ENCODE measurements at regions not wholly inside any gene's neighbourhood (a gene's known extent, or its start where the extent isn't known, plus 50 kb on each side); places are given as distances from the start of the nearest gene placed in this dataset.

GRCh38 chrX:13433298-13433605 is 113.4 kb upstream of the ATXN3L start:
- H4K20me1 ChIP-seq (ENCODE audit: insufficient read depth) = no peaks in the 10 kb centered on the region
- no peaks in the 10 kb centered on the region for H3K79me2 ChIP-seq (ENCODE audit: insufficient read depth)
- DNase-seq = no peak
- no peaks in the 10 kb centered on the region for H3K36me3 ChIP-seq (replicated peaks in 1 of 2; ENCODE audit: control insufficient read depth in 1 of 2, insufficient read depth in 2 of 2, low read length in 1 of 2)
- H3K9me2 ChIP-seq = no peaks in the 10 kb centered on the region
- peak overlapping the region; percentile 58; the same call in 1 of the 2 replicates for H3K4me2 ChIP-seq
- peak overlapping the region; percentile 88 to 98; a peak in 3 of 4 replicates for H3K27ac ChIP-seq (ENCODE audit: low read depth in 2 of 2, low read length in 1 of 2)
- H2AFZ ChIP-seq (ENCODE audit: low read depth) = no peak overlapping the region
- H3F3A ChIP-seq (replicated peaks; ENCODE audit: insufficient read depth) = peaks cover 40% of the 10 kb centered on the region
- H3K4me3 ChIP-seq (ENCODE audit: low read depth in 2 of 2, low read length in 1 of 2) = no peak overlapping the region
- H3K4me1 ChIP-seq (ENCODE audit: control insufficient read depth in 1 of 2, insufficient read depth in 2 of 2, low read depth in 1 of 2, low read length in 1 of 2) = peaks cover 0 to 32% of the 10 kb centered on the region in 2 experiments; a peak in 2 of 4 replicates
- TF ChIP-seq PBX3 (IDR thresholded peaks at IDR 0.05) (peak; percentile 71; the same call in 1 of the 2 replicates), TEAD4 (IDR thresholded peaks at IDR 0.05; ENCODE audit: borderline replicate concordance, insufficient read depth) (no peak), RFX5 (IDR thresholded peaks at IDR 0.05; ENCODE audit: low read length) (no peak), SIN3A (IDR thresholded peaks at IDR 0.05; ENCODE audit: borderline replicate concordance, low read depth, low read length) (0 out of 2 replicates have a peak, but pooled peaks have one; percentile 28), NFIC (IDR thresholded peaks at IDR 0.05; ENCODE audit: borderline replicate concordance) (peak; percentile 95), CHD2 (IDR thresholded peaks at IDR 0.05; ENCODE audit: low read length, partially characterized antibody) (no peak), TCF12 (IDR thresholded peaks at IDR 0.05) (peak; percentile 54; the same call in 1 of the 2 replicates), JUND (IDR thresholded peaks at IDR 0.05) (peak; percentile 52), NRF1 (IDR thresholded peaks at IDR 0.05; ENCODE audit: low read depth, low read length) (no peak), EP300 (IDR thresholded peaks at IDR 0.05; ENCODE audit: borderline replicate concordance in 1 of 2, low read depth in 1 of 2, low read length in 1 of 2) (peak in 1 of 2 experiments; percentile 69; a peak in 1 of 4 replicates)
- TF ChIP-seq, protein P1, sequence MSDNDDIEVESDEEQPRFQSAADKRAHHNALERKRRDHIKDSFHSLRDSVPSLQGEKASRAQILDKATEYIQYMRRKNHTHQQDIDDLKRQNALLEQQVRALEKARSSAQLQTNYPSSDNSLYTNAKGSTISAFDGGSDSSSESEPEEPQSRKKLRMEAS (IDR thresholded peaks at IDR 0.05; ENCODE audit: low read depth) = peak; percentile 67
- TF ChIP-seq, protein P2, sequence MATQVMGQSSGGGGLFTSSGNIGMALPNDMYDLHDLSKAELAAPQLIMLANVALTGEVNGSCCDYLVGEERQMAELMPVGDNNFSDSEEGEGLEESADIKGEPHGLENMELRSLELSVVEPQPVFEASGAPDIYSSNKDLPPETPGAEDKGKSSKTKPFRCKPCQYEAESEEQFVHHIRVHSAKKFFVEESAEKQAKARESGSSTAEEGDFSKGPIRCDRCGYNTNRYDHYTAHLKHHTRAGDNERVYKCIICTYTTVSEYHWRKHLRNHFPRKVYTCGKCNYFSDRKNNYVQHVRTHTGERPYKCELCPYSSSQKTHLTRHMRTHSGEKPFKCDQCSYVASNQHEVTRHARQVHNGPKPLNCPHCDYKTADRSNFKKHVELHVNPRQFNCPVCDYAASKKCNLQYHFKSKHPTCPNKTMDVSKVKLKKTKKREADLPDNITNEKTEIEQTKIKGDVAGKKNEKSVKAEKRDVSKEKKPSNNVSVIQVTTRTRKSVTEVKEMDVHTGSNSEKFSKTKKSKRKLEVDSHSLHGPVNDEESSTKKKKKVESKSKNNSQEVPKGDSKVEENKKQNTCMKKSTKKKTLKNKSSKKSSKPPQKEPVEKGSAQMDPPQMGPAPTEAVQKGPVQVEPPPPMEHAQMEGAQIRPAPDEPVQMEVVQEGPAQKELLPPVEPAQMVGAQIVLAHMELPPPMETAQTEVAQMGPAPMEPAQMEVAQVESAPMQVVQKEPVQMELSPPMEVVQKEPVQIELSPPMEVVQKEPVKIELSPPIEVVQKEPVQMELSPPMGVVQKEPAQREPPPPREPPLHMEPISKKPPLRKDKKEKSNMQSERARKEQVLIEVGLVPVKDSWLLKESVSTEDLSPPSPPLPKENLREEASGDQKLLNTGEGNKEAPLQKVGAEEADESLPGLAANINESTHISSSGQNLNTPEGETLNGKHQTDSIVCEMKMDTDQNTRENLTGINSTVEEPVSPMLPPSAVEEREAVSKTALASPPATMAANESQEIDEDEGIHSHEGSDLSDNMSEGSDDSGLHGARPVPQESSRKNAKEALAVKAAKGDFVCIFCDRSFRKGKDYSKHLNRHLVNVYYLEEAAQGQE (IDR thresholded peaks at IDR 0.05; ENCODE audit: low read depth, low read length) = no peak
- H3K9me3 ChIP-seq = no peaks in the 10 kb centered on the region
- ChIA-PET POLR2A (no interaction called here), CTCF (no interaction called here)
- no peaks in the 10 kb centered on the region for H3K27me3 ChIP-seq (ENCODE audit: insufficient read depth)
- WGBS (ENCODE audit: low lambda C conversion rate) = 16% methylated on average over 2 of the region's 2 CpGs
- peak overlapping the region; percentile 60; the same call in 1 of the 2 replicates for H3K9ac ChIP-seq
